Immature natural killer cell (primary cell): ENCODE measurements at regions not wholly inside any gene's neighbourhood (a gene's known extent, or its start where the extent isn't known, plus 50 kb on each side); places are given as distances from the start of the nearest gene placed in this dataset.
"Not testable (repeated sequence)": the region's sequence is repeated elsewhere in the genome, so short reads cannot be mapped to it uniquely, and the experiment has no call there.

Experiments
- DNase-seq, 3 donors: peaks; one replicate each; pipeline ENCODE4 v3.0.0; 2022; ENCODE audit warnings: mixed read lengths in 1 of 3
- H3K27ac Mint-ChIP-seq, 6 donors: one replicate each; pipeline ENCODE4 v1.8.0; 2020; ENCODE audit warnings: mixed read lengths in 6 of 6, mild to moderate bottlenecking in 5 of 6, inconsistent platforms in 4 of 6, moderate library complexity in 3 of 6
- H3K27me3 Mint-ChIP-seq, 3 donors: one replicate each; pipeline ENCODE4 v1.8.0; 2020 to 2021; ENCODE audit warnings: low read depth in 3 of 3, mild to moderate bottlenecking in 3 of 3, mixed read lengths in 3 of 3, moderate library complexity in 3 of 3, inconsistent platforms in 1 of 3
- H3K36me3 Mint-ChIP-seq, 3 donors: one replicate each; pipeline ENCODE4 v1.8.0; 2020; ENCODE audit warnings: mixed read lengths in 3 of 3, inconsistent platforms in 2 of 3, mild to moderate bottlenecking in 2 of 3
- H3K4me1 Mint-ChIP-seq, 2 donors: one replicate each; pipeline ENCODE4 v1.8.0; 2020; ENCODE audit warnings: inconsistent platforms in 2 of 2, mild to moderate bottlenecking in 2 of 2, mixed read lengths in 2 of 2, moderate library complexity in 1 of 2
- H3K4me3 Mint-ChIP-seq, 5 donors: one replicate each; pipeline ENCODE4 v1.8.0; 2020; ENCODE audit warnings: mild to moderate bottlenecking in 5 of 5, mixed read lengths in 5 of 5, inconsistent platforms in 3 of 5, moderate library complexity in 3 of 5
- H3K9me3 Mint-ChIP-seq, 6 donors: one replicate each; pipeline ENCODE4 v1.8.0; 2020; ENCODE audit warnings: mild to moderate bottlenecking in 6 of 6, mixed read lengths in 6 of 6, inconsistent platforms in 4 of 6, moderate library complexity in 3 of 6

- Mint-ChIP-seq H3K4me3 (no peak overlapping the region), H3K36me3 (peaks cover 0 to 4% (median 0%) of the 10 kb centered on the region in 3 donors), H3K27me3 (peaks cover 2 to 3% (median 2%) of the 10 kb centered on the region in 3 donors), H3K27ac (no peak overlapping the region), H3K9me3 (no peaks in the 10 kb centered on the region), H3K4me1 (no peaks in the 10 kb centered on the region)
- no peak for DNase-seq
Measured at GRCh38 chr22:26827611-26828010, 170.2 kb downstream of the MIAT start.

GRCh38 chr22:26828311-26828710 is 170.9 kb downstream of the MIAT start:
- Mint-ChIP-seq H3K4me1 (no peaks in the 10 kb centered on the region), H3K27ac (no peak overlapping the region), H3K9me3 (no peaks in the 10 kb centered on the region), H3K36me3 (peaks cover 0 to 4% (median 0%) of the 10 kb centered on the region in 3 donors), H3K4me3 (no peak overlapping the region), H3K27me3 (peaks cover 2 to 3% (median 2%) of the 10 kb centered on the region in 3 donors)
- DNase-seq = peak in 1 of 3 donors; percentile 3

GRCh38 chr22:26830837-26831236 is 173.4 kb downstream of the MIAT start:
- Mint-ChIP-seq H3K27ac (no peak overlapping the region), H3K4me3 (no peak overlapping the region), H3K9me3 (no peaks in the 10 kb centered on the region), H3K4me1 (no peaks in the 10 kb centered on the region), H3K36me3 (peaks cover 0 to 4% (median 0%) of the 10 kb centered on the region in 3 donors), H3K27me3 (peaks cover 2 to 3% (median 2%) of the 10 kb centered on the region in 3 donors)
- DNase-seq = no peak

GRCh38 chr22:26835023-26835422 is 177.6 kb downstream of the MIAT start:
- H3K9me3 Mint-ChIP-seq = no peaks in the 10 kb centered on the region
- H3K4me3 Mint-ChIP-seq = no peak overlapping the region
- H3K27me3 Mint-ChIP-seq = peaks cover 0 to 3% (median 2%) of the 10 kb centered on the region in 3 donors
- H3K4me1 Mint-ChIP-seq = no peaks in the 10 kb centered on the region
- no peak for DNase-seq
- H3K36me3 Mint-ChIP-seq = peaks cover 0 to 3% (median 0%) of the 10 kb centered on the region in 3 donors
- H3K27ac Mint-ChIP-seq = no peak overlapping the region

- peaks cover 3 to 6% (median 6%) of the 10 kb centered on the region in 3 donors for H3K36me3 Mint-ChIP-seq
Measured at GRCh38 chr22:26835929-26836528, 178.6 kb downstream of the MIAT start.

GRCh38 chr22:26837784-26838470 is 180.5 kb downstream of the MIAT start:
- no peak overlapping the region for H3K27ac Mint-ChIP-seq
- H3K4me3 Mint-ChIP-seq = no peak overlapping the region
- no peaks in the 10 kb centered on the region for H3K9me3 Mint-ChIP-seq
- H3K27me3 Mint-ChIP-seq = peaks cover 0 to 3% (median 0%) of the 10 kb centered on the region in 3 donors
- H3K36me3 Mint-ChIP-seq = peaks cover 6 to 9% (median 6%) of the 10 kb centered on the region in 3 donors
- DNase-seq = no peak
- no peaks in the 10 kb centered on the region for H3K4me1 Mint-ChIP-seq

More at GRCh38 chr22:26835929-26836528, 178.6 kb downstream of the MIAT start:
- no peak overlapping the region for H3K27ac Mint-ChIP-seq
- no peak overlapping the region for H3K4me3 Mint-ChIP-seq
- peak; percentile 21 to 31 (median 23) for DNase-seq
- H3K27me3 Mint-ChIP-seq = peaks cover 0 to 3% (median 2%) of the 10 kb centered on the region in 3 donors
- H3K9me3 Mint-ChIP-seq = no peaks in the 10 kb centered on the region
- H3K4me1 Mint-ChIP-seq = no peaks in the 10 kb centered on the region

GRCh38 chr22:26838471-26838825 is 181.1 kb downstream of the MIAT start:
- Mint-ChIP-seq H3K27me3 (peaks cover 0 to 3% (median 0%) of the 10 kb centered on the region in 3 donors), H3K36me3 (peaks cover 6 to 12% (median 6%) of the 10 kb centered on the region in 3 donors), H3K4me1 (no peaks in the 10 kb centered on the region), H3K4me3 (no peak overlapping the region), H3K9me3 (no peaks in the 10 kb centered on the region), H3K27ac (no peak overlapping the region)
- no peak for DNase-seq

- H3K27me3 Mint-ChIP-seq = peaks cover 0 to 3% (median 0%) of the 10 kb centered on the region in 3 donors
- no peaks in the 10 kb centered on the region for H3K4me1 Mint-ChIP-seq
- no peak overlapping the region for H3K27ac Mint-ChIP-seq
- H3K9me3 Mint-ChIP-seq = no peaks in the 10 kb centered on the region
- no peak for DNase-seq
- no peak overlapping the region for H3K4me3 Mint-ChIP-seq
- H3K36me3 Mint-ChIP-seq = peaks cover 6 to 12% (median 6%) of the 10 kb centered on the region in 3 donors
Measured at GRCh38 chr22:26839216-26839615, 181.8 kb downstream of the MIAT start.

GRCh38 chr22:26840770-26841169 is 183.4 kb downstream of the MIAT start:
- H3K9me3 Mint-ChIP-seq, H3K4me3 Mint-ChIP-seq, DNase-seq, H3K27ac Mint-ChIP-seq, H3K27me3 Mint-ChIP-seq: not testable (repeated sequence)
- peaks cover 7 to 10% of the 10 kb centered on the region in 2 donors for H3K4me1 Mint-ChIP-seq
- H3K36me3 Mint-ChIP-seq = peaks cover 6 to 12% (median 6%) of the 10 kb centered on the region in 3 donors

- H3K36me3 Mint-ChIP-seq = peaks cover 6 to 12% (median 6%) of the 10 kb centered on the region in 3 donors
- peaks cover 20 to 24% of the 10 kb centered on the region in 2 donors for H3K4me1 Mint-ChIP-seq
- DNase-seq = no peak
- peaks cover 0 to 3% (median 0%) of the 10 kb centered on the region in 3 donors for H3K27me3 Mint-ChIP-seq
- no peaks in the 10 kb centered on the region for H3K9me3 Mint-ChIP-seq
- H3K4me3 Mint-ChIP-seq = no peak overlapping the region
- no peak overlapping the region for H3K27ac Mint-ChIP-seq
Measured at GRCh38 chr22:26842103-26842502, 184.7 kb downstream of the MIAT start.

- H3K9me3 Mint-ChIP-seq = no peaks in the 10 kb centered on the region
- no peak overlapping the region for H3K27ac Mint-ChIP-seq
- peaks cover 6 to 16% (median 6%) of the 10 kb centered on the region in 3 donors for H3K36me3 Mint-ChIP-seq
- peaks cover 0 to 2% (median 0%) of the 10 kb centered on the region in 3 donors for H3K27me3 Mint-ChIP-seq
- no peak for DNase-seq
- no peak overlapping the region for H3K4me3 Mint-ChIP-seq
- H3K4me1 Mint-ChIP-seq = peaks cover 25 to 27% of the 10 kb centered on the region in 2 donors
Measured at GRCh38 chr22:26845021-26845743, 187.8 kb downstream of the MIAT start.

- H3K4me3 Mint-ChIP-seq = peak overlapping the region in 2 of 5 donors; percentile 45 to 59
- peaks cover 25 to 27% of the 10 kb centered on the region in 2 donors for H3K4me1 Mint-ChIP-seq
- no peak for DNase-seq
- peaks cover 0 to 2% (median 0%) of the 10 kb centered on the region in 3 donors for H3K27me3 Mint-ChIP-seq
- peak overlapping the region in 3 of 6 donors; percentile 27 to 53 (median 47) for H3K27ac Mint-ChIP-seq
- peaks cover 0 to 16% (median 0%) of the 10 kb centered on the region in 3 donors for H3K36me3 Mint-ChIP-seq
- no peaks in the 10 kb centered on the region for H3K9me3 Mint-ChIP-seq
Measured at GRCh38 chr22:26846076-26846475, 188.7 kb downstream of the MIAT start.

- H3K9me3 Mint-ChIP-seq = no peaks in the 10 kb centered on the region
- DNase-seq = peak in 2 of 3 donors; percentile 3 to 4
- peak overlapping the region in 2 of 6 donors; percentile 27 to 53 for H3K27ac Mint-ChIP-seq
- H3K4me3 Mint-ChIP-seq = peak overlapping the region in 4 of 5 donors; percentile 5 to 59 (median 39)
- H3K27me3 Mint-ChIP-seq = peaks cover 0 to 2% (median 0%) of the 10 kb centered on the region in 3 donors
- H3K4me1 Mint-ChIP-seq = peaks cover 25 to 27% of the 10 kb centered on the region in 2 donors
- H3K36me3 Mint-ChIP-seq = peaks cover 0 to 16% (median 0%) of the 10 kb centered on the region in 3 donors
Measured at GRCh38 chr22:26846645-26847044, 189.3 kb downstream of the MIAT start.
